ENCODE measurements at regions not wholly inside any gene's neighbourhood (a gene's known extent, or its start where the extent isn't known, plus 50 kb on each side); places are given as distances from the start of the nearest gene placed in this dataset.

DNA sequence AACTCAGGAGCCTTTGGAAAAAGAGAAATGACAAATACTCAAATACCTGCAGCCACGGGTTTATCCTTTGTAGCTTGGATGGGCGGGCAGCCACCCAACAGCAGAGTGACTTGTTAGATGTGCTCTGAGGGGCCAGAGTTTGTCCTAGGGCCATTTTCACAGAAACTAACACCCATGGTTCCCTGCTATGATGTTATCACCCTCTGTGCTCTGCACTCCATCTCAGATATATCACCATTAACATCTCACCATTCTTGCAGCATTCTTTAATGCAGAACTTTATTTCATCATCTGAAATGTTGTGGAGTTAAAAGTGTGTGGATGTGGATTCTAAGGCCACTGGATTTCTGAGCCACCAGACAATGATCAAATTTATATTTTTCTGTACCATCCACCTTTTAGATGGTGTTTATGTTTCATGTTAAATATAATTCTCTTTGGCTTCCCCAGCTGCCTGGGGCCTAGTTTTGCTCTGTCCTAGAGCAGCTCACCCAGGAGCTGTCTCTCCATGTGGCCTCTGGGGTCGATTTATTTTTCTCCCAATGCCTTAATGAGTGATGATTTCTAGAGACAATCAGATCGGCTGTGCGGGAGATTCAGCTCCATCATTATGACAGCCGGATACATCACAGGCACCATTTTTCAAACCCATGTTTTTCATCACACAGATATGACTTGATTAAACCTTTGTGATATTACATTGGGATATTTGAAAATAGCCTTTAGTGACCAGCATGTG, 380.8 kb downstream of the BCOR start:
- Histone ChIP-seq H3F3A (ENCODE audit: insufficient read depth, low read length, poor library complexity, severe bottlenecking) (no peaks in the 10 kb centered on the region), H4K20me1 (ENCODE audit: insufficient read depth) (no peaks in the 10 kb centered on the region), H3K9ac (ENCODE audit: low read length) (no peak overlapping the region), H3K4me2 (ENCODE audit: low read length) (no peak overlapping the region), H3K36me3 (ENCODE audit: insufficient read depth, low read length) (no peaks in the 10 kb centered on the region), H3K9me2 (ENCODE audit: insufficient read depth, low read length) (no peaks in the 10 kb centered on the region), H3K9me3 (ENCODE audit: low read length) (no peaks in the 10 kb centered on the region), H3K27me3 (ENCODE audit: insufficient read depth, low read depth, low read length) (no peaks in the 10 kb centered on the region), H3K79me2 (replicated peaks; ENCODE audit: insufficient read depth, low read length) (no peaks in the 10 kb centered on the region), H3K4me3 (ENCODE audit: low read length) (no peak overlapping the region), H3K27ac (ENCODE audit: low read length) (no peak overlapping the region), H2AFZ (ENCODE audit: low read depth, low read length) (no peak overlapping the region)
- no peak for TF ChIP-seq TAF1 (IDR thresholded peaks at IDR 0.05; ENCODE audit: low read depth)
- no peak for TF ChIP-seq MXI1 (conservative IDR thresholded peaks at IDR 0.05; ENCODE audit: poor library complexity, severe bottlenecking)
- no peak for TF ChIP-seq EZH2 (IDR thresholded peaks at IDR 0.05; ENCODE audit: borderline replicate concordance, insufficient read depth, low read length, poor library complexity, severe bottlenecking)
- TF ChIP-seq, protein P1, sequence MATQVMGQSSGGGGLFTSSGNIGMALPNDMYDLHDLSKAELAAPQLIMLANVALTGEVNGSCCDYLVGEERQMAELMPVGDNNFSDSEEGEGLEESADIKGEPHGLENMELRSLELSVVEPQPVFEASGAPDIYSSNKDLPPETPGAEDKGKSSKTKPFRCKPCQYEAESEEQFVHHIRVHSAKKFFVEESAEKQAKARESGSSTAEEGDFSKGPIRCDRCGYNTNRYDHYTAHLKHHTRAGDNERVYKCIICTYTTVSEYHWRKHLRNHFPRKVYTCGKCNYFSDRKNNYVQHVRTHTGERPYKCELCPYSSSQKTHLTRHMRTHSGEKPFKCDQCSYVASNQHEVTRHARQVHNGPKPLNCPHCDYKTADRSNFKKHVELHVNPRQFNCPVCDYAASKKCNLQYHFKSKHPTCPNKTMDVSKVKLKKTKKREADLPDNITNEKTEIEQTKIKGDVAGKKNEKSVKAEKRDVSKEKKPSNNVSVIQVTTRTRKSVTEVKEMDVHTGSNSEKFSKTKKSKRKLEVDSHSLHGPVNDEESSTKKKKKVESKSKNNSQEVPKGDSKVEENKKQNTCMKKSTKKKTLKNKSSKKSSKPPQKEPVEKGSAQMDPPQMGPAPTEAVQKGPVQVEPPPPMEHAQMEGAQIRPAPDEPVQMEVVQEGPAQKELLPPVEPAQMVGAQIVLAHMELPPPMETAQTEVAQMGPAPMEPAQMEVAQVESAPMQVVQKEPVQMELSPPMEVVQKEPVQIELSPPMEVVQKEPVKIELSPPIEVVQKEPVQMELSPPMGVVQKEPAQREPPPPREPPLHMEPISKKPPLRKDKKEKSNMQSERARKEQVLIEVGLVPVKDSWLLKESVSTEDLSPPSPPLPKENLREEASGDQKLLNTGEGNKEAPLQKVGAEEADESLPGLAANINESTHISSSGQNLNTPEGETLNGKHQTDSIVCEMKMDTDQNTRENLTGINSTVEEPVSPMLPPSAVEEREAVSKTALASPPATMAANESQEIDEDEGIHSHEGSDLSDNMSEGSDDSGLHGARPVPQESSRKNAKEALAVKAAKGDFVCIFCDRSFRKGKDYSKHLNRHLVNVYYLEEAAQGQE (IDR thresholded peaks at IDR 0.05; ENCODE audit: borderline replicate concordance) = no peak
- TF ChIP-seq, protein P2, sequence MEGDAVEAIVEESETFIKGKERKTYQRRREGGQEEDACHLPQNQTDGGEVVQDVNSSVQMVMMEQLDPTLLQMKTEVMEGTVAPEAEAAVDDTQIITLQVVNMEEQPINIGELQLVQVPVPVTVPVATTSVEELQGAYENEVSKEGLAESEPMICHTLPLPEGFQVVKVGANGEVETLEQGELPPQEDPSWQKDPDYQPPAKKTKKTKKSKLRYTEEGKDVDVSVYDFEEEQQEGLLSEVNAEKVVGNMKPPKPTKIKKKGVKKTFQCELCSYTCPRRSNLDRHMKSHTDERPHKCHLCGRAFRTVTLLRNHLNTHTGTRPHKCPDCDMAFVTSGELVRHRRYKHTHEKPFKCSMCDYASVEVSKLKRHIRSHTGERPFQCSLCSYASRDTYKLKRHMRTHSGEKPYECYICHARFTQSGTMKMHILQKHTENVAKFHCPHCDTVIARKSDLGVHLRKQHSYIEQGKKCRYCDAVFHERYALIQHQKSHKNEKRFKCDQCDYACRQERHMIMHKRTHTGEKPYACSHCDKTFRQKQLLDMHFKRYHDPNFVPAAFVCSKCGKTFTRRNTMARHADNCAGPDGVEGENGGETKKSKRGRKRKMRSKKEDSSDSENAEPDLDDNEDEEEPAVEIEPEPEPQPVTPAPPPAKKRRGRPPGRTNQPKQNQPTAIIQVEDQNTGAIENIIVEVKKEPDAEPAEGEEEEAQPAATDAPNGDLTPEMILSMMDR (IDR thresholded peaks at IDR 0.05; ENCODE audit: poor library complexity, severe bottlenecking) = no peak
- no peak for TF ChIP-seq EP300 (conservative IDR thresholded peaks at IDR 0.05; ENCODE audit: poor library complexity, severe bottlenecking)
- no peak for TF ChIP-seq SMC3 (conservative IDR thresholded peaks at IDR 0.05; ENCODE audit: poor library complexity)
- TF ChIP-seq POLR2AphosphoS5 (IDR thresholded peaks at IDR 0.05) = no peak
- TF ChIP-seq RAD21 (conservative IDR thresholded peaks at IDR 0.05) = no peak

- TF ChIP-seq RAD21 (conservative IDR thresholded peaks at IDR 0.05) (no peak), POLR2AphosphoS5 (IDR thresholded peaks at IDR 0.05) (no peak), EZH2 (IDR thresholded peaks at IDR 0.05; ENCODE audit: borderline replicate concordance, insufficient read depth, low read length, poor library complexity, severe bottlenecking) (no peak), MXI1 (conservative IDR thresholded peaks at IDR 0.05; ENCODE audit: poor library complexity, severe bottlenecking) (no peak), SMC3 (conservative IDR thresholded peaks at IDR 0.05; ENCODE audit: poor library complexity) (no peak), TAF1 (IDR thresholded peaks at IDR 0.05; ENCODE audit: low read depth) (no peak), EP300 (conservative IDR thresholded peaks at IDR 0.05; ENCODE audit: poor library complexity, severe bottlenecking) (no peak)
- TF ChIP-seq, protein P1 (IDR thresholded peaks at IDR 0.05; ENCODE audit: borderline replicate concordance) = no peak
- TF ChIP-seq, protein P2 (IDR thresholded peaks at IDR 0.05; ENCODE audit: poor library complexity, severe bottlenecking) = no peak
- H2AFZ ChIP-seq (ENCODE audit: low read depth, low read length) = no peak overlapping the region
- H3K4me3 ChIP-seq (ENCODE audit: low read length) = no peak overlapping the region
- H3K79me2 ChIP-seq (replicated peaks; ENCODE audit: insufficient read depth, low read length) = no peaks in the 10 kb centered on the region
- H3K4me2 ChIP-seq (ENCODE audit: low read length) = no peak overlapping the region
- no peaks in the 10 kb centered on the region for H3K27me3 ChIP-seq (ENCODE audit: insufficient read depth, low read depth, low read length)
- no peaks in the 10 kb centered on the region for H3K36me3 ChIP-seq (ENCODE audit: insufficient read depth, low read length)
- H3K9me2 ChIP-seq (ENCODE audit: insufficient read depth, low read length) = no peaks in the 10 kb centered on the region
- no peak overlapping the region for H3K27ac ChIP-seq (ENCODE audit: low read length)
- no peaks in the 10 kb centered on the region for H3K9me3 ChIP-seq (ENCODE audit: low read length)
- no peaks in the 10 kb centered on the region for H4K20me1 ChIP-seq (ENCODE audit: insufficient read depth)
- no peaks in the 10 kb centered on the region for H3F3A ChIP-seq (ENCODE audit: insufficient read depth, low read length, poor library complexity, severe bottlenecking)
- no peak overlapping the region for H3K9ac ChIP-seq (ENCODE audit: low read length)
Observed at GRCh38 chrX:39718981-39719380, 378.8 kb downstream of the BCOR start.
